LNCAP (cell line): ENCODE measurements at regions not wholly inside any gene's neighbourhood (a gene's known extent, or its start where the extent isn't known, plus 50 kb on each side); places are given as distances from the start of the nearest gene placed in this dataset.

Experiments
- TF ChIP-seq, protein P1 (sequence below): fragments of 450-650 bp; IDR thresholded peaks from 2 replicates; pipeline ENCODE4 v1.5.1; 2017; ENCODE audit warnings: mild to moderate bottlenecking

DNA sequence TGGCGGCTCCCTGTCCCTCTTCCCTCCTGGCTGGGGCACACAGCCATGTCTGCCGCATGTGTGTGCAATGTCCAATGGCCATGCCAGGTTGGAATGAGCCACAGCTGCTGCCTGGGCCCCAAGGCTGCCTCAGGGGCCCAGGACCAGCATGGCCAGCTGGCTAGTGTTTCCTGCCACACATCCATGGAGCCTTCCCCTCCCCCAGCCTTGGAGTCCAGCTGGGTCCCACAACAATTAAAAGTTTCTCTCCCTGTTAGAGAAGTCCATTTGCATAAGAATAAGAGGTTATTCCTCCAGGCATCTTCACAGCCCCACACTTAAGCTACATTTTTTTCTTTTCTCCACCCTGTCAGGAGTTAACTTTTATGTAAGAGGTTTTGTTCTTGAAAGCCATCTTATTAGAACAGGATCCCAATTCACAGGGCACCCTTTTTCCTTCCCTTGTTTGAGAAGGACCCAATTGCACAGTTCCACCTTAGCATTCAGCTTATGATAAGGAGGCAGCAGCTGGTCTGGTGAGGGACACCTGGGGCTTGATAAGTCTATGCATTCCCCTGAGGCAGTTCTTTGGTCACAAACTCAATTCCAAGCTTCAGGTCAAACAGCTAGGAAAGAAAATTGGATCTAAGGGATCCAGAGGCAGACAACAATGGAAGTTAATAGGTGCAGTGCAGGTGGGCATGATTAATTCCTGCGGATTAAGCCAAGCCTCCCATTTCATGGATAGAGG, 963.3 kb upstream of the GRIA3 start:
- TF ChIP-seq, protein P1, sequence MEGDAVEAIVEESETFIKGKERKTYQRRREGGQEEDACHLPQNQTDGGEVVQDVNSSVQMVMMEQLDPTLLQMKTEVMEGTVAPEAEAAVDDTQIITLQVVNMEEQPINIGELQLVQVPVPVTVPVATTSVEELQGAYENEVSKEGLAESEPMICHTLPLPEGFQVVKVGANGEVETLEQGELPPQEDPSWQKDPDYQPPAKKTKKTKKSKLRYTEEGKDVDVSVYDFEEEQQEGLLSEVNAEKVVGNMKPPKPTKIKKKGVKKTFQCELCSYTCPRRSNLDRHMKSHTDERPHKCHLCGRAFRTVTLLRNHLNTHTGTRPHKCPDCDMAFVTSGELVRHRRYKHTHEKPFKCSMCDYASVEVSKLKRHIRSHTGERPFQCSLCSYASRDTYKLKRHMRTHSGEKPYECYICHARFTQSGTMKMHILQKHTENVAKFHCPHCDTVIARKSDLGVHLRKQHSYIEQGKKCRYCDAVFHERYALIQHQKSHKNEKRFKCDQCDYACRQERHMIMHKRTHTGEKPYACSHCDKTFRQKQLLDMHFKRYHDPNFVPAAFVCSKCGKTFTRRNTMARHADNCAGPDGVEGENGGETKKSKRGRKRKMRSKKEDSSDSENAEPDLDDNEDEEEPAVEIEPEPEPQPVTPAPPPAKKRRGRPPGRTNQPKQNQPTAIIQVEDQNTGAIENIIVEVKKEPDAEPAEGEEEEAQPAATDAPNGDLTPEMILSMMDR = no peak

DNA sequence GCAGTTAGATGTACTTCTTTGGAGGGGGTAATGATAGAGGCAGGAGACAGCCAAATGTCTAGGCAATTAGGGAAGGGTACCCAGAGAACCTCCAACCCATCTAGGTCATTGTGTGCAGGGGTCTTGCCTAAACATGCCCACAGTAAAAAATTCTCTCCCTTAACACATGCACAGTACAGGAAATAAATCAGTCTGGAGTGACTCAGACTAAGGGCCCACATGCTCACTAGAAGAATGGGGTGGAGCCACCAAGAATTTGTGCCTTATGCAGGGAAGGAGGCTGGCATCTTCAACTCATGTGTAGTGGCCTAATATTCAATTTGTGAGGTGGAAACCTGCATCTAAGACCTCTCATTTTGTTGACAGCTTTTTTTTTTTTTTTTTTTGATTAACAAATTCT, 945.3 kb upstream of the GRIA3 start:
- TF ChIP-seq, protein P1 = no peak

DNA sequence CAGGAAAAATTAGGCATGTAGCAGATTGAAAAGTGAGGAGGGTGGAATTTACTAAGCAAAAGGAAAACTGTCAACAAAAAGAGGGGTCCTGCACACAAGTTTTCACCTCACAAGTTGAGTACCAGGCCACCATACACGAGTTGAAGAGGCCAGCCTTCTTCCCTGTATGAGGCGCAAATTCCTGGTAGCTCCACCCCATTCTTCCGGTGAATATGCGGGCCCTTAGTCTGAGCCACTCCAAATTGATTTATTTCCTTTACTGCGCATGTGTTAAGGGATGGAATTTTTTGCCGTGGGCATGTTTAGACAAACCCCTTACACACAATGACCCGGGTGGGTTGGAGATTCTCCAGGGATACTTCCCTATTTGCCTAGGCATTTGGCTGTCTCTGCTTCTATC, 942.1 kb upstream of the GRIA3 start:
- TF ChIP-seq, protein P1 = no peak

DNA sequence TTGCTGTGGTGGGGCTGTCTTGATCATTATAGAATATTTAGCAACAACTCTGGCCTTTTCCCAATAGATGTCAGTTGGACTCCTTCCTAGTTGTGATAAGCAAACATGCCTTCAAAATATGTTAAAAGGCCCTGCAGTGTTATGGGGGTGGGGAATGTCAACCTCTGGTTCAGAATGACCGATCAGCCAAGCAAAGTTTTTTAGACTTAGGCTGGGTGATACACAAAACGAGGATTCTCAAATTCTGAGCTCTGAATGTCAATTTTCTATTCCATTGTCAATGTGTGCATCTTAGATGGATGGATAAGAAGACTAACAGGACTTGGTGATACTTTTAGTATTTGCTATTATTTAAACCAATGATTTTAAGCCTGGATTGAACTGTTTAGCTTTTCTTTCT, 940.0 kb upstream of the GRIA3 start:
- TF ChIP-seq, protein P1 = no peak

GRCh38 chrX:122245175-122245574, 938.9 kb upstream of the GRIA3 start:
- TF ChIP-seq, protein P1 = no peak

- TF ChIP-seq, protein P1 = no peak
Observed at GRCh38 chrX:122245943-122246342, 938.1 kb upstream of the GRIA3 start.

- TF ChIP-seq, protein P1 = no peak
Observed at GRCh38 chrX:122246937-122247336, 937.1 kb upstream of the GRIA3 start.

DNA sequence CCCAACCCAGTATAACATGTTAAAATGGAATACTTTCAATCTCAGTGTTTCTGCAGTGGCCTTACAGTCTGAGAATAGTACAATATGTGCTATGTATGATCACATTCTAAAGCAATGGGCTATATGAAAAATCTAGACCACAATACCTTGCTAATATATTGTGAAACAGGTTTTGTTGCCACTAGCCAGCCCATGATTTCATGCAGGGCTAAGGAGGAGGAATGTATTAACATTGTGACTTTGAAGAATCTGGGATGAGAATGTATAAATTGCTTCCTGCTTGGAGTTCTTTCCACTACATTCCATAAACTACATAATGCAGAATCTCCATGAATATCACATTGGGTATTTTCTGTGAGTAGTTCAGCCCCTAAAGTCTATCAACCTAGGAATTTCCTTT, 935.4 kb upstream of the GRIA3 start:
- TF ChIP-seq, protein P1 = no peak
